GM23248 (cell line): ENCODE measurements at regions not wholly inside any gene's neighbourhood (a gene's known extent, or its start where the extent isn't known, plus 50 kb on each side); places are given as distances from the start of the nearest gene placed in this dataset.

Experiments
- DNase-seq: peaks from one replicate; pipeline ENCODE4 v3.0.0-alpha.2; 2015
- H2AFZ ChIP-seq: fragments of 200-600 bp; sonication (generic); 2 replicates; pipeline ENCODE4 v1.6.1; 2016; ENCODE audit warnings: antibody characterized with exemption
- H3F3A ChIP-seq: fragments of 200-600 bp; sonication (generic); 2 replicates; pipeline ENCODE4 v1.6.1; 2016; ENCODE audit warnings: mild to moderate bottlenecking, antibody characterized with exemption, mixed run types; ENCODE audit not compliant: insufficient read depth
- H3K27ac ChIP-seq: fragments of 200-600 bp; sonication (generic); 2 replicates; pipeline ENCODE4 v1.5.1; 2016; ENCODE audit warnings: mild to moderate bottlenecking
- H3K27me3 ChIP-seq: fragments of 200-600 bp; sonication (generic); replicated peaks from 2 replicates; pipeline ENCODE4 v1.6.1; 2016; ENCODE audit warnings: mild to moderate bottlenecking; ENCODE audit not compliant: insufficient read depth
- H3K36me3 ChIP-seq: fragments of 200-600 bp; sonication (generic); 2 replicates; pipeline ENCODE4 v1.6.1; 2016; ENCODE audit warnings: low read depth, mild to moderate bottlenecking
- H3K4me1 ChIP-seq: fragments of 200-600 bp; sonication (generic); 2 replicates; pipeline ENCODE4 v1.6.1; 2016; ENCODE audit warnings: mild to moderate bottlenecking; ENCODE audit not compliant: insufficient read depth
- H3K4me2 ChIP-seq: fragments of 200-600 bp; sonication (generic); one replicate; pipeline ENCODE4 v1.6.1; 2016; ENCODE audit warnings: mild to moderate bottlenecking; ENCODE audit not compliant: unreplicated experiment
- H3K4me3 ChIP-seq: fragments of 200-600 bp; sonication (generic); 2 replicates; pipeline ENCODE4 v1.5.1; 2016; ENCODE audit warnings: mild to moderate bottlenecking
- H3K79me2 ChIP-seq: fragments of 200-600 bp; sonication (generic); 2 replicates; pipeline ENCODE4 v1.6.1; 2016; ENCODE audit warnings: mild to moderate bottlenecking; ENCODE audit not compliant: insufficient read depth
- H3K9ac ChIP-seq: fragments of 200-600 bp; sonication (generic); 2 replicates; pipeline ENCODE4 v1.6.1; 2016; ENCODE audit warnings: mild to moderate bottlenecking
- H3K9me2 ChIP-seq: fragments of 200-600 bp; sonication (generic); 2 replicates; pipeline ENCODE4 v1.6.1; 2016; ENCODE audit warnings: mixed run types, mild to moderate bottlenecking, moderate library complexity; ENCODE audit not compliant: insufficient read depth
- H3K9me3 ChIP-seq: fragments of 200-600 bp; sonication (generic); one replicate; pipeline ENCODE4 v1.6.1; 2017; ENCODE audit warnings: low read depth
- H4K20me1 ChIP-seq: fragments of 200-600 bp; sonication (generic); 2 replicates; pipeline ENCODE4 v1.6.0; 2016; ENCODE audit not compliant: insufficient read depth
- EZH2 ChIP-seq: fragments of 200-600 bp; sonication (generic); IDR thresholded peaks from 2 replicates; pipeline ENCODE4 v1.6.1; 2018; ENCODE audit warnings: antibody characterized with exemption, mild to moderate bottlenecking; ENCODE audit not compliant: insufficient read depth, poor library complexity, severe bottlenecking
- EZH2phosphoT487 ChIP-seq: fragments of 200-600 bp; sonication (generic); IDR thresholded peaks from 2 replicates; pipeline ENCODE4 v1.6.1; 2018; ENCODE audit warnings: antibody characterized with exemption, moderate library complexity, mild to moderate bottlenecking, low read depth; ENCODE audit not compliant: insufficient read depth
- WGBS, 2 experiments: methylation state at CpG; one replicate each; pipeline ENCODE4 v1.1.6; 2015 to 2017; ENCODE audit warnings: low lambda C conversion rate in 2 of 2, low coverage in 1 of 2; ENCODE audit errors: missing lambda C conversion rate in 2 of 2; 5-methylcytosine and 5-hydroxymethylcytosine counted together
- in situ Hi-C: fragments of 300-500 bp; cut with MboI; formaldehyde crosslinking; loops from 2 replicates; pipeline ENCODE4 v1.15.0; 2020

DNA sequence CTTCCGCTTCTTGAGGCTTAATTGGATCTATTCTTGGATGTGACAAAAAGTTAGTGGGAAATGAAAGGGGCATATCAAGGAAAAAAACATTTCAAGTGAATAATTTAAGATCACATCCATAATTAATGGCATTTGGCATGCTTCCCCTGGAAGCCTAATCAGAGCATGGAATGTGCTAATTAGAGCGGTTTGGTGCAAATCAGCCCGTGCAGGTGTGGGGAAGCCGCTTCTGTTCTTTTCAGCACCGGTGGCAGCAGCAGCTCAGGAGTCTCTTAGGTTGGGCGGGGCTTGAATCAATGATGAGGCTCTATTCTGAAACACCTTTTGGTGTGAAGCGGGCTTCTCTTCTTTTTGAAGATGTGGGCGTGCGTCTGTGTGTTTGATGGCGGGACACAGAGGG lies 301.2 kb downstream of the LRFN2 start:
- no peaks in the 10 kb centered on the region for H3K36me3 ChIP-seq
- in situ Hi-C loops: no loop called here
- H3K9me3 ChIP-seq: no peaks in the 10 kb centered on the region
- H3F3A ChIP-seq: no peaks in the 10 kb centered on the region
- H3K79me2 ChIP-seq: no peaks in the 10 kb centered on the region
- H3K4me1 ChIP-seq: no peaks in the 10 kb centered on the region
- no peaks in the 10 kb centered on the region for H3K9me2 ChIP-seq
- no peak overlapping the region for H3K27ac ChIP-seq
- DNase-seq: no peak
- no peak overlapping the region for H3K9ac ChIP-seq
- H3K27me3 ChIP-seq: no peaks in the 10 kb centered on the region; the same call in 1 of the 2 replicates
- 20 to 23% methylated on average over 10 of the region's 10 CpGs for WGBS, 2 experiments
- H4K20me1 ChIP-seq: no peaks in the 10 kb centered on the region
- H3K4me3 ChIP-seq: no peak overlapping the region
- H3K4me2 ChIP-seq: no peak overlapping the region
- H2AFZ ChIP-seq: no peak overlapping the region
- no peak for TF ChIP-seq EZH2
- no peak for TF ChIP-seq EZH2phosphoT487

DNA sequence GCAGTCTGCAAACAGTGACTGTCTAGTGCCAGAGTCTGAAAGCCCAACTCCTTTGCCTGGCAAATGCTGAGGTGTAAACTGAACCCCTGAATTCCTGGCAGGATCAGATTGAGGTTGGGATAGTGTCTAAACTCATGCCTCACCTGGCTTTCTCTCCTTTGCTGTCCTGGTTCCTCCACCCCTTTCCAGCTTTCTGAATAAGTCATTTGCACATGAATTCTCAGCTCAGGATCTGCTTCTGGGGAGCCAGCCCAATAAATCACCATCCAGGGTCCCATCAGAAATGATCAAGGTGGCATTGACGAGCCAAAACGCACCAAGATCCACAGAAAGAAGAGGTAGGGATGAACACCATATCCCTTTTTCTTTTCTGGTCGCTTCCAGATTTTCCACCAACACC lies 301.6 kb downstream of the LRFN2 start:
- no peak for DNase-seq
- Histone ChIP-seq H3K9me2 (no peaks in the 10 kb centered on the region), H2AFZ (no peak overlapping the region), H3K27ac (no peak overlapping the region), H3K4me1 (no peaks in the 10 kb centered on the region), H4K20me1 (no peaks in the 10 kb centered on the region), H3K79me2 (no peaks in the 10 kb centered on the region), H3K9me3 (no peaks in the 10 kb centered on the region), H3K36me3 (no peaks in the 10 kb centered on the region), H3K27me3 (no peaks in the 10 kb centered on the region; the same call in 1 of the 2 replicates), H3F3A (no peaks in the 10 kb centered on the region), H3K4me3 (no peak overlapping the region), H3K4me2 (no peak overlapping the region), H3K9ac (no peak overlapping the region)
- TF ChIP-seq EZH2 (no peak), EZH2phosphoT487 (no peak)
- in situ Hi-C loops: no loop called here
- WGBS, 2 experiments: 40 to 41% methylated on average over 3 of the region's 3 CpGs

DNA sequence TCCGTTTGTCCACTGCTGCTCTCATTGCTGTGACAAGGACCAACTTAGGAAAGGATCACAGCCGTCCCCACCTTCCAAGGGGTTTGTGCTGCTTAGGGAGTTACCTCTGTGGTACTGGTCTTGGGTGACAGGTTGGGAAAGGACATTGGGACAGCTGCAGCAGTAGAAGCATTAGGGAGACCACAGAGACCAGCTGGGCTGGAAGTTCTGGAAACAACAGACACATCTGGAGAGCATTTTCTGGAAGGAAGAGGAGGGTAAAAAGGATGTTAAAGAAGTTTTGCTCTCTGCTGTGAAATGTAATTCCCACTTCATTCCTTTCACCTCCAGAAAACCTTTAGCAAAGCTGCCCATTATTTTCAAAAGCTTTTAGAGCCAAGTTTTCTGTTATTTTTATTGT lies 304.2 kb downstream of the LRFN2 start:
- Histone ChIP-seq H4K20me1 (no peaks in the 10 kb centered on the region), H3K9ac (no peak overlapping the region), H3K9me3 (no peaks in the 10 kb centered on the region), H3F3A (no peaks in the 10 kb centered on the region), H2AFZ (no peak overlapping the region), H3K9me2 (no peaks in the 10 kb centered on the region), H3K27me3 (no peaks in the 10 kb centered on the region; the same call in 1 of the 2 replicates), H3K36me3 (no peaks in the 10 kb centered on the region), H3K4me1 (no peaks in the 10 kb centered on the region), H3K4me2 (no peak overlapping the region), H3K79me2 (no peaks in the 10 kb centered on the region), H3K4me3 (no peak overlapping the region), H3K27ac (no peak overlapping the region)
- no peak for DNase-seq
- in situ Hi-C loops: no loop called here
- no peak for TF ChIP-seq EZH2phosphoT487
- WGBS, 2 experiments: 5 to 12% methylated on average over 2 of the region's 2 CpGs

DNA sequence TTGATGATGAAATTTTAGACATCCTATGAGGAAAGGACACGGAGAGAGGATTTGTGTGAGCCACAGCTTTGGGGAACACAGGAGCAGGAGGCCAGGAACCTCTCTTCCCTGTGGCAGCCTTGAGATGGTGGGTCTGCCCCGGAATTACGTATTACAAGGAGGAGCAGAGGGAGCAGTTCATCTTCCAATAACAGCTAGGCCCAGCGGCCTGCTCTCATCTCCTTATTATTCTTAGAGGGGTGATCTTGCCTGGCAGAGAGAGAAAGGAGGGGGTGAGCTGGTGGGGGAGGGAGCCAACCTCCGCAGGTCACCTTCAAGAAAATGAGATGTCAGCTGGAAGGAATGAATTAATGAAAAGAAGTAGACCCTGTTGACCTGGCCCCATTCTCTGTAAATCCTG lies 305.8 kb downstream of the LRFN2 start:
- Histone ChIP-seq H3K79me2 (no peaks in the 10 kb centered on the region), H3K36me3 (no peaks in the 10 kb centered on the region), H3K4me3 (no peak overlapping the region), H3K27me3 (no peaks in the 10 kb centered on the region; the same call in 1 of the 2 replicates), H4K20me1 (no peaks in the 10 kb centered on the region), H3K9me3 (no peaks in the 10 kb centered on the region), H3K4me2 (no peak overlapping the region), H3K27ac (no peak overlapping the region), H2AFZ (no peak overlapping the region), H3K9me2 (no peaks in the 10 kb centered on the region), H3K4me1 (no peaks in the 10 kb centered on the region), H3K9ac (no peak overlapping the region), H3F3A (no peaks in the 10 kb centered on the region)
- no peak for DNase-seq
- in situ Hi-C loops: no loop called here
- no peak for TF ChIP-seq EZH2phosphoT487
- TF ChIP-seq EZH2: no peak
- WGBS, 2 experiments: 50 to 51% methylated on average over 5 of the region's 5 CpGs

DNA sequence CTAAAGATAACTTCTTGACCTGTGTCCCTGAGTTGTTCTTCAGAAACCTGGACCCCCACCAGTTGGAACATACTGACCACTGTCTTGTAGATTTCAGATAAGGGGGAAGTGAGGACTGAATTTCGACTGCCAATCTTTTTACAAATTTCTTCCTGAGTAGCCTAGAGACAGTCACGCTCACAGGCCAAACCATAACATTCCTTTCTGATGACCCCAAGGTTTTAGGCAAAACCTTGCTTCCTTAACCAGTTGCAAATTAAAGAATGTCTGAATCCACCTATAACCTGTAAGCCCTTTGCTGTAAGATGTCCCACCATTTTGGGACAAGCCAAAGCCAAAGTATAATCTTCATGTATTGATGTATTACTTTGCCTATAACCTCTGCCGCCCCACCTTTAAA lies 306.9 kb downstream of the LRFN2 start:
- H3K4me3 ChIP-seq: no peak overlapping the region
- no peaks in the 10 kb centered on the region for H3K9me3 ChIP-seq
- no peaks in the 10 kb centered on the region for H3F3A ChIP-seq
- H3K4me1 ChIP-seq: no peaks in the 10 kb centered on the region
- no peaks in the 10 kb centered on the region for H3K79me2 ChIP-seq
- H3K9ac ChIP-seq: no peak overlapping the region
- H3K27ac ChIP-seq: no peak overlapping the region
- in situ Hi-C loops: no loop called here
- no peaks in the 10 kb centered on the region for H3K27me3 ChIP-seq
- TF ChIP-seq EZH2phosphoT487: no peak
- no peak for TF ChIP-seq EZH2
- WGBS, 2 experiments: 41 to 42% methylated on average over 3 of the region's 3 CpGs
- H3K4me2 ChIP-seq: no peak overlapping the region
- no peaks in the 10 kb centered on the region for H3K9me2 ChIP-seq
- no peaks in the 10 kb centered on the region for H3K36me3 ChIP-seq
- no peak overlapping the region for H2AFZ ChIP-seq
- DNase-seq: no peak
- no peaks in the 10 kb centered on the region for H4K20me1 ChIP-seq
